Islet precursor cell (in vitro differentiated cells): ENCODE measurements at regions not wholly inside any gene's neighbourhood (a gene's known extent, or its start where the extent isn't known, plus 50 kb on each side); places are given as distances from the start of the nearest gene placed in this dataset.
A peak's percentile ranks its signal among the peaks of the same experiment; 100 is the strongest.

Source experiments
- DNase-seq: peaks from one replicate; pipeline ENCODE4 v3.0.0-alpha.2; 2018

GRCh38 chr10:78850644-78851435, 217.9 kb upstream of the ZMIZ1 start:
- peak; percentile 46 for DNase-seq

GRCh38 chr10:78851647-78852046, 217.1 kb upstream of the ZMIZ1 start:
- peak; percentile 69 for DNase-seq

GRCh38 chr10:78852466-78853240, 216.1 kb upstream of the ZMIZ1 start:
- peak; percentile 61 for DNase-seq

- no peak for DNase-seq
Measured at GRCh38 chr10:78853864-78854263, 214.9 kb upstream of the ZMIZ1 start.

GRCh38 chr10:78856421-78856820, 212.3 kb upstream of the ZMIZ1 start:
- peak; percentile 45 for DNase-seq

- DNase-seq, result no peak
Measured at GRCh38 chr10:78857193-78857592, 211.6 kb upstream of the ZMIZ1 start.

GRCh38 chr10:78859266-78859665, 209.5 kb upstream of the ZMIZ1 start:
- DNase-seq, result peak; percentile 42

GRCh38 chr10:78859769-78860168, 209.0 kb upstream of the ZMIZ1 start:
- peak; percentile 72 for DNase-seq

GRCh38 chr10:78860260-78860914, 208.4 kb upstream of the ZMIZ1 start:
- DNase-seq, result peak; percentile 42

- peak; percentile 24 for DNase-seq
Measured at GRCh38 chr10:78861529-78862327, 207.0 kb upstream of the ZMIZ1 start.

GRCh38 chr10:78862328-78862640, 206.5 kb upstream of the ZMIZ1 start:
- no peak for DNase-seq

GRCh38 chr10:78863140-78863905, 205.4 kb upstream of the ZMIZ1 start:
- peak; percentile 39 for DNase-seq

GRCh38 chr10:78863906-78864239, 204.9 kb upstream of the ZMIZ1 start:
- peak; percentile 42 for DNase-seq

GRCh38 chr10:78864761-78865537, 203.8 kb upstream of the ZMIZ1 start:
- DNase-seq, result peak; percentile 44

- DNase-seq, result no peak
Measured at GRCh38 chr10:78865538-78865875, 203.3 kb upstream of the ZMIZ1 start.

- peak; percentile 34 for DNase-seq
Measured at GRCh38 chr10:78865931-78866717, 202.6 kb upstream of the ZMIZ1 start.

- peak; percentile 49 for DNase-seq
Measured at GRCh38 chr10:78866731-78867554, 201.8 kb upstream of the ZMIZ1 start.

- DNase-seq, result no peak
Measured at GRCh38 chr10:78867555-78867939, 201.2 kb upstream of the ZMIZ1 start.

GRCh38 chr10:78868048-78868447, 200.7 kb upstream of the ZMIZ1 start:
- DNase-seq, result peak; percentile 27

GRCh38 chr10:78868456-78868855, 200.3 kb upstream of the ZMIZ1 start:
- no peak for DNase-seq
